ENCODE measurements at regions not wholly inside any gene's neighbourhood (a gene's known extent, or its start where the extent isn't known, plus 50 kb on each side); places are given as distances from the start of the nearest gene placed in this dataset.

- TF ChIP-seq POLR2AphosphoS5 (IDR thresholded peaks at IDR 0.05) (no peak), POLR2A (IDR thresholded peaks at IDR 0.05) (no peak), CTCF (IDR thresholded peaks at IDR 0.05) (no peak), EP300 (IDR thresholded peaks at IDR 0.05) (no peak)
Measured at GRCh38 chr1:30345491-30346130, 377.8 kb downstream of the MATN1 start.

Data from upper lobe of left lung (tissue), 4 donors.